ENCODE measurements at regions not wholly inside any gene's neighbourhood (a gene's known extent, or its start where the extent isn't known, plus 50 kb on each side); places are given as distances from the start of the nearest gene placed in this dataset.

DNA sequence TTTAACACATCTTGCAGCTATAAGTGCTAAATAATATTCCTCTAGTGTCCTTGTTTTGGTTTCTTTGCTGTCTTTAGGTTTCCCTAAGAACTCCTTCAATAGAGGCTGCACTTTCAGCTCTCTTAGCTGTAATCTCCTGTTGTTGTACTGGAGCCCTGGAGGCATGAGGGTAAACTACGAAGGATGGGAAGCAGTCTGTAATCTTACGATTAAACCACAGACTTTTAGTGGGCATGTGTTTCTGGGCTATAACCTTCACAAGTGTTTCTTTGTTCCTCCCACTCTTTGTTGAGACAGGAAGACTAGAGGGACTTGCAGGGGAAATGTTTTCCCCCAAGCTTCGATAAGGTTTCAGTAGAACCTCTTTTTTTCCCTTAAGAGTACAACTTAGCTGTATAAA lies 1058.1 kb downstream of the NSUN3 start:
- TF ChIP-seq CTCF (IDR thresholded peaks at IDR 0.05; ENCODE audit: unreplicated experiment) = no peak
- H3K4me3 Mint-ChIP-seq (ENCODE audit: low read depth, unreplicated experiment) = no peak overlapping the region

GRCh38 chr3:95123104-95123503 lies 1060.2 kb downstream of the NSUN3 start:
- no peaks in the 10 kb centered on the region for H3K27me3 Mint-ChIP-seq (ENCODE audit: unreplicated experiment)

More for the DNA sequence above, 1058.1 kb downstream of the NSUN3 start:
- H3K4me1 Mint-ChIP-seq (ENCODE audit: low read depth, unreplicated experiment) = no peaks in the 10 kb centered on the region
- H3K9me3 Mint-ChIP-seq (ENCODE audit: low read depth, unreplicated experiment) = peaks cover 7% of the 10 kb centered on the region
- H3K36me3 Mint-ChIP-seq (ENCODE audit: insufficient read depth, unreplicated experiment) = no peaks in the 10 kb centered on the region
- no TSS peak for BruUV-seq (replicated peaks)
- H3K27me3 Mint-ChIP-seq (ENCODE audit: unreplicated experiment) = no peaks in the 10 kb centered on the region
- no peak overlapping the region for H3K27ac Mint-ChIP-seq (ENCODE audit: unreplicated experiment)
- DNase-seq = no peak
- CTCF ChIA-PET = no interaction called here
- intact Hi-C loops (cut with micrococcal nuclease; ENCODE audit: unreplicated experiment) = loop anchor here (10.0 kb wide), 1 partner anchor 64 kb away; no protein-coding TSS in a partner anchor

GRCh38 chr3:95134693-95135413 lies 1072.0 kb downstream of the NSUN3 start:
- intact Hi-C loops (cut with micrococcal nuclease; ENCODE audit: unreplicated experiment) = no loop called here
- CTCF ChIA-PET = no interaction called here
- H3K27me3 Mint-ChIP-seq (ENCODE audit: unreplicated experiment) = no peaks in the 10 kb centered on the region
- TF ChIP-seq CTCF (IDR thresholded peaks at IDR 0.05; ENCODE audit: unreplicated experiment) = no peak
- no peak for DNase-seq
- no peak overlapping the region for H3K27ac Mint-ChIP-seq (ENCODE audit: unreplicated experiment)
- no peak overlapping the region for H3K4me3 Mint-ChIP-seq (ENCODE audit: low read depth, unreplicated experiment)
- H3K9me3 Mint-ChIP-seq (ENCODE audit: low read depth, unreplicated experiment) = no peaks in the 10 kb centered on the region
- BruUV-seq (replicated peaks) = no TSS peak
- no peaks in the 10 kb centered on the region for H3K4me1 Mint-ChIP-seq (ENCODE audit: low read depth, unreplicated experiment)
- H3K36me3 Mint-ChIP-seq (ENCODE audit: insufficient read depth, unreplicated experiment) = no peaks in the 10 kb centered on the region

More at GRCh38 chr3:95123104-95123503, 1060.2 kb downstream of the NSUN3 start:
- no TSS peak for BruUV-seq (replicated peaks)
- Mint-ChIP-seq H3K9me3 (ENCODE audit: low read depth, unreplicated experiment) (peaks cover 8% of the 10 kb centered on the region), H3K4me1 (ENCODE audit: low read depth, unreplicated experiment) (no peaks in the 10 kb centered on the region), H3K27ac (ENCODE audit: unreplicated experiment) (no peak overlapping the region), H3K36me3 (ENCODE audit: insufficient read depth, unreplicated experiment) (no peaks in the 10 kb centered on the region), H3K4me3 (ENCODE audit: low read depth, unreplicated experiment) (no peak overlapping the region)
- CTCF ChIA-PET = no interaction called here
- TF ChIP-seq CTCF (IDR thresholded peaks at IDR 0.05; ENCODE audit: unreplicated experiment) = no peak
- intact Hi-C loops (cut with micrococcal nuclease; ENCODE audit: unreplicated experiment) = loop anchor here (10.0 kb wide), 1 partner anchor 62 kb away; no protein-coding TSS in a partner anchor
- no peak for DNase-seq

DNA sequence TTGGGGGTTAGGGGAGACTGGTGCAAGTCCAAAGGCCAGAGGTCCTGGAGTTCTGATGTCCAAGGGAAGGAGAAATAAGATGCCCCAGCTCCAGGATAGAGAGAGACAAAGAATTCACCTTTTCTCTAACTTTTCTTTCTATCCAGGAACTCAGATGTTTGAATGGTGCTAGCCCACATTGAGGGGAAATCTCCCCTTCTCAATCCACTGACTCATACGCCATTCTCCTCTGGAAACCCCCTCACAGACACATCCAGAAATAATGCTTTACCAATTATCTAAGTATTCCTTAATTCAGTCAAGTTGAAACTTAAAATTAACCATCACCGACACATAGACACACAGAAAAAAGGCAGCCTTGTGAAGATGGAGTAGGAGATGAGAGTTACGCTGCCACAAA lies 1085.2 kb downstream of the NSUN3 start:
- no peak for DNase-seq
- Mint-ChIP-seq H3K4me1 (ENCODE audit: low read depth, unreplicated experiment) (no peaks in the 10 kb centered on the region), H3K27ac (ENCODE audit: unreplicated experiment) (no peak overlapping the region), H3K36me3 (ENCODE audit: insufficient read depth, unreplicated experiment) (no peaks in the 10 kb centered on the region), H3K27me3 (ENCODE audit: unreplicated experiment) (no peaks in the 10 kb centered on the region), H3K9me3 (ENCODE audit: low read depth, unreplicated experiment) (no peaks in the 10 kb centered on the region), H3K4me3 (ENCODE audit: low read depth, unreplicated experiment) (no peak overlapping the region)
- intact Hi-C loops (cut with micrococcal nuclease; ENCODE audit: unreplicated experiment) = no loop called here
- no peak for TF ChIP-seq CTCF (IDR thresholded peaks at IDR 0.05; ENCODE audit: unreplicated experiment)
- CTCF ChIA-PET = no interaction called here
- BruUV-seq (replicated peaks) = no TSS peak
